Muscle of back (tissue), 3 donors: ENCODE measurements at regions not wholly inside any gene's neighbourhood (a gene's known extent, or its start where the extent isn't known, plus 50 kb on each side); places are given as distances from the start of the nearest gene placed in this dataset.

ENCODE experiments used
- DNase-seq, 3 donors: peaks; one replicate each; pipeline versions ENCODE4 v3.0.0 to v3.0.0-alpha.2; 2013

- no peak for DNase-seq
These were observed 894.8 kb downstream of the TBC1D22A start for GRCh38 chr22:47657224-47657623.

- DNase-seq = no peak
These were observed 894.4 kb downstream of the TBC1D22A start for GRCh38 chr22:47656806-47657205.

GRCh38 chr22:47655930-47656329 lies 893.5 kb downstream of the TBC1D22A start:
- DNase-seq = no peak

DNA sequence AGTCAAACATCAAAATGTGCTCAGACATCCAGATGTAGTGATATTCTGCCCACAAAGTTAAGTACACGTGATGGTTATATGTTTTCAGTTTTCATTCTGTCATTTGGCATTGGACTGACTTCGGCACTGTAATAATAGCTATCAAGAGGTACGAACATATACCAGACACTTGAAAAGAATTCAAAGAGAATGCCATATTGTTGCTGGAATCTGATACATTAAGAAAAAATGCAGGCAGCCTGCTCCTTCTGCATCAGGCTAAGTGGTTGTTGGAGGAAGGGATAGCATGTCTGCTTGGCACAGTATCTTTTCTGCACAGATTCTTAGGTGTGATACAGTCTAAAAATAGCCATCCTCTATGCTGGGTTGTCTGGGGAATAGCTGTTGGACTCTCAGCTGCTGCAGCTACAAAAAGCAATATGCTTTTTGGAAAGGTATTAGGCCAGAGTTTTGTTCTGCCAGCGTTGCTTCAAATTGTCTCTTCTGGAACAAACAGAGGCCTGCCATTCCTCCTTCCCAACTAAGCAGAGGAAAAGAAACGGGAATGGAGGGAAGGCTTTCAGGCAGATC lies 892.6 kb downstream of the TBC1D22A start:
- DNase-seq = peak; percentile 24 to 54 (median 40)

DNA sequence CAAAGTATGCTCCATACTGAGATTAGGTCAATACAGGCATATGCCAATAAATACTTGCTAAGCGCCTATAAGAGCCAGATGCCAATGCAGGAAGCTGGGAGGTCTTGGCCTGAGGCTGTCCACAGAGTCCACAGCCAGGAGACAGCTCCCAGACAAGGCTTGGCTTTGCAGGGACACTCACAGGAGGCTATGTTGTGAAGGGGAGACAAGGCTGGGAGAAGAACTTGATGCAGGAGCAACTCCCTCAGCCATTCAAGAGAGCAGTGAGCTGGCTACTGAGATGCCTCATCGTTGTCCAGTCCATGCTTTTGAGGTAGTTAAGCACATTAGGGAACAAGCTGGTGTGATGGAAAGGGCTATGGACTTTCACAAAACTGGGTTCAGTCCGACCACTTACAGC lies 891.5 kb downstream of the TBC1D22A start:
- no peak for DNase-seq

- no peak for DNase-seq
These were observed 889.0 kb downstream of the TBC1D22A start for GRCh38 chr22:47651216-47651987.

DNA sequence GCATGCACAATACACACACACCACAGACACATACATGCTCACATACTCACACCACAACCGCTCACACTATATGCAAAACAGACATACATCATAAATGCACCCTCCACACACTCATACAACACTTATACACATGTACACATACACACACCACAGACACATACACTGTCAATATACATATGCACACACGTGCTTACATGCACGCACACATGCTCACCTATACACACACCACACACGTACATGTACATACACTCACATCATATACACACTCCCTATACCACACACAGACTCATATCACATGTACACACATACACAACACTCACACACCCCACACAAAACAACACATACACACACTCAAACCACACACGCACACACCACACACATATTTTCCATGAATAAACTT lies 885.3 kb downstream of the TBC1D22A start:
- no peak for DNase-seq

- no peak for DNase-seq
These were observed 884.7 kb downstream of the TBC1D22A start for GRCh38 chr22:47647181-47647580.

DNA sequence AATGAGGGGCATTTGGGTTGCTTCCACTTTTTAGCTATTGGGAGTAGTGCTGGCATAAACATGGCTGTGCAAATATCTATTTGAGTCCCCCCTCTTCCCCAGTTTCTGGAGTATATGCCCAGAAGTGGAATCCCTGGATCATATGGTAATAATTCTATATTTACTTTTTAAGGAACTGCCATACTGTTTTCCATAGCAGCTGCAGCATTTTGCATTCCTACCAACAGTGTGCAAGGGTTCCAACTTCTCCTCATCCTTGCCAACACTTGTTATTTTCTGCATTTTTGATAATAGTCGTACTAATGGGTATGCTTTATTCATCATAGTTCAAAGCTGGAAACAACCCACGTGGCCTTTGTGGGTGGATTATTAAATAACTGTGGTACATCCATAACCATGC lies 883.5 kb downstream of the TBC1D22A start:
- DNase-seq = no peak

DNA sequence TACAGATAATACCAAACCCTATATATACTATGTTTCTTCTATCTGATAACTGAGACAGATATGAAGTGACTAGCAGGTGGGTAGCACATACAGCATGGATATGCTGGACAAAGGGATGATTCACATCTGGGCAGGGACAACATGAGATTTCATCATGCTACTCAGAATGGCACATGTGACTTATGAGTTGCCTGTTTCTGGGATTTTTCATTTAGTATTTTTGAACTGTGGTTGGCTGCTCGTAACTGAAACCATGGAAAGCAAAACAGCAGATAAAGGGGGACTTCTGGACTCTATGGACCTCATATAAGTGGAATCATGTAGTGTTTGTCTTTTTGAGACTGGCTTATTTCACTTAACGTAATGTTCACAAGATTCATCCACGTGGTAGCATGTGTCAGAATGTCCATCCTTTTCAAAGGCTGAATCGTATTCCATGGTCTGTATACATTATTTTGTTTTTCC lies 883.0 kb downstream of the TBC1D22A start:
- no peak for DNase-seq

DNA sequence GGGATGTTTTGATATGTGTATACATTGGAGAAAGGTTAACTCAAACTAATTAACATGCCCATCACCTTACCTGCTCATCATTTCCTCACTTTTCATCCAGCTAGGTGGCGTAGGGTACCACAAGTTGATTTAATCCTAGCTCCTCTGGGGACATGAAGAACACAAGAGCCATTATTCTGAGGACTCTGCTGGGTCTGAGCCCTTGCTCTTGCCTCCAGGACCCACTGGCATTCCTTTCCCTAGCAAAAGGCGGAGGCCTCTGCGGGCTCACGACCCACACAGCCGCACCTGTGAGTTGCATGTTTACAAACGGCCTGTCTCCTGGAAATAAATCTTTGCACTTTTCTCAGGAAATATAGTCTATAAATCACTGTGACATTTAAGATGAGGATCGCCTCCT lies 871.9 kb downstream of the TBC1D22A start:
- no peak for DNase-seq

GRCh38 chr22:47633111-47633510 lies 870.7 kb downstream of the TBC1D22A start:
- DNase-seq = no peak

DNA sequence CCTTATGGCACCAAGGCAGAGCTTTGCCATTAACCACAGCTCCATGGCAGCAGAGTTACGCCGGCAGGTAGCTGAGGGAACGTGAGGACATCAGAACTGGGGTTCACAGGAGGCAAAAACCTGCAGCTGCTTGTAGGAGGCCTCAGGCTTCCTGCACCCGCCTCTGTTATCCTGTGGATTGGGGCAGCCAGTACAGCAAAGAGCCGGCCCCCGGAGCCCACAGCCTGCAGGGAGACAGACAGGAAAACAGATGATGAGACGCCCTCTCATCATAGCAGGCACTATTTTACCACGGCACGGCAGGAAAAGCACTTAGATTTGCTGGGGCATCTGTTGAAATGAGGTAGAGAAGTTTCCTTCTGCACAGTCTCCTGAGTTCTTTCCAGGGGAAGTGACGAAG lies 870.3 kb downstream of the TBC1D22A start:
- DNase-seq = no peak

DNA sequence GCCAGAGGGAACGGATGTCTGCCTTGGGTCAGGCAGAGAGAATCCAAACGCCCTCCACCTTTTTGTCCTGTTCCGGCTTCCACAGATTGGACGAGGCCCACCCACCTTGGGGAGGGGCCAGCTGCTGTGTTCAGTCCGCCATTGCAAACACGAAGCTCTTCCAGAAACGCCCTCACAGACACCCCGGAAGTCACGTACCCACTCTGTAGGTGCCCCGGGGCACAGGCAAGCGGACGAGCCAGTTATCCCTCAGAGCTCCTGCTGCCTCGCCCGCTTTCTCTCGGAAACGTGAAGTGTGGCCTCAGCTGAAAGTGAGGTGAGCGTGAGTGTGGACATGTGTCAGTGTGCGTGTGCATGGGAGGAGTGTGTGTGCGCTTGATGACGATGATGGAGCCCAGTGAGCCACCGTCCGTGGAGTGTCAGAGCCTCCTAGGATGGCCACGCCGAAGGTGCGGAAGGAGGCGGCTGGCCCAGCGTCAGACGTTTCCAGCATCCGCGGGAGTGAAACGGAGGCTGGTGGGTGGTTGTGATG lies 869.2 kb downstream of the TBC1D22A start:
- DNase-seq = no peak

GRCh38 chr22:47630741-47631534 lies 868.5 kb downstream of the TBC1D22A start:
- DNase-seq = no peak

DNA sequence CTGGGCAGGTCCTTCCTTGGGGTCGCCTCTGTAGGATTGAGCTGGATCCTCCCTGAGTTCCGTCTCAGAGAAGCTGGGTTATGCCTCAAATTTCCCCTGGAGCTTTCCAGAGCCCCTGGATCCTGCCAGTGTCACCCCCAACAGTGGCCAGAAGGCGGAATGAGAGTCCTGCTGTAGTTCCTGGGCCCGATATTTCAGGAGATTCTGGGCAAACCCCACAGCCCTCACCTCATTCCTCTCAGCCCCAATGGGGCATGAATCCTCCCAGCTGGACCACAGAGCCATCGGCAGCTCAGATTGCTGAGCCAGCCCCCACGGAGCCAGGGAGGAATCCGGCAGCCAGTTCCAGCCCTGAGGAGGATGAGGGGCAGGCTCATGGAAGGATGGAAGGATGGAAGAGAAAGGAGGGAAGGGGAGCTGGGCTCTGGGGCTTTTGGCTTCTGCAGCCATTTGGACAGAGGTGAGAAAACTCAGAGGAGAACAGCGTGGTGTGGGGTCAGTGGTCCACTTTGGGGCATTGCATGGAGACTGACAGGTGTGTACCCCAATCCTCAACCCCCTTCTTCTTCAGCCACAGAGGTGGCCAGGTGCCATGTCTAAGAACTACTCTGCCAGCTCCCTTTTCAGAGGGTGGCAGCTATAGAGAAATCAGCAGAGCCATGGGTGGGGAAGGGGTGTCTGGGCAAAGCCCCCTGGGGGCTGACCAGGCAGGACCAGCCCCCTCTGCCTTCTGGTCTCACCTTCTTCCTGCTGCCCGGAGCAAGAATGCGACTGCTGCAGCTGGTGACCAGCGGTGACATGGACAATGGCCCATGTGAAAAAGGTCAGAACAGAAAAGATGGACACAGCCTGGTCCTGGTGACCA lies 867.6 kb downstream of the TBC1D22A start:
- no peak for DNase-seq

DNA sequence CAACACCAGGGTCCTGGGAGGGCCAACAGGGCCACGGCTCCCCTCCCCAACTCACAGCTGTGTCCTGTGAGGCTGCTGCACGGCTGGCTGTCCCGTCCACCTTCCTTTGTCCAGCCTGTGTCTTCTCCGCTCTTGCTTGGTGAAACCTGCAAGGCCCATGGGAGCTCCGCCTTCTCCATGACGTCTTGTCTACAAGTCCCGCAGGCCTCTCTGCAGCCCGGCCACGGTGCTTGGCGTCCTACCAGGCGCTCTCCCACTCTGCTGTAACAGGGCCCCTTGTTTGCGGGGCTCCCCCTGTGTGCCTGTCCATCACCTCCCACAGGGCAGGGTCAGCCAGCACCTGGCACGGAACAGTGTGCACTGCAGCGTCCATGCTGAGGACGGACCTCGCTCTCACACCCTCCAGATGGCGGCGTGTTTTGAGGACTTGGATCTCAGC lies 866.8 kb downstream of the TBC1D22A start:
- peak in 1 of 3 donors; percentile 12 for DNase-seq

DNA sequence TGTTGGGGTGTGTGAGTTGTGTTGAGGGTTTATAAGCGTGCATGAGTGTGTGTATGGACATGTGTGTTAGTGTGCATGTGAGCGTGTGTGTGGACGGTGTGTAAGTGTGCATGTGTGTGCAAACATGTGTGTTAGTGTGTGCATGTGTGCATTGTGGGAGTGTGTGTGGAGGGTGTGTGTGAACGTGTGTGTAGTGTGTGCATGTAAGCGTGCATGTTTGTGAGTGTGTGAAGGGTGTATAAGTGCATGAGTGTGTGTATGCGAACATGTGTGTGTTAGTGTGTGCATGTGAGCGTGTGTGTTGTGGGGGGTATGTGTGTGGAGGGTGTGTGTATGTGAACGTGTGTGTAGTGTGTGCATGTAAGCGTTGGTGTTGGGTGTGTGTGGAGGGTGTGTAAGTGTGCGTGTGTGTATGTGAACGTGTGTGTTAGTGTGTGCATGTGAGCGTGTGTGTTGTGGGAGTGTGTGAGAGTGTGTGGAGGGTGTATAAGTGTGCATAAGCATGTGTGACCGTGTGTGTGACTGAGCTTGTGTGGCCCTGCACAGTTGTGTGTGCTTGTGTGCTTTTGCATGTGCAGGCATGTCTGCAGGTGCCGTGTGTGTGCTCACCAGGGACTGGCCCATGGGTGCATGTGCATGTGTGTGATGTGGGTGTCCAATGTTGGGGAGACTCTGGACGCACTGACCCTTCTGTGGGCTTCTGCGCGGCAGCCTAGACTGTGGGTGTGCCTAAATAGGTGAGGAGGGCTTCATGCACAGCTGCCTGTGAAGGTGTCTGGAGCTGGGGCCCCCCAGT lies 866.2 kb downstream of the TBC1D22A start:
- no peak for DNase-seq

DNA sequence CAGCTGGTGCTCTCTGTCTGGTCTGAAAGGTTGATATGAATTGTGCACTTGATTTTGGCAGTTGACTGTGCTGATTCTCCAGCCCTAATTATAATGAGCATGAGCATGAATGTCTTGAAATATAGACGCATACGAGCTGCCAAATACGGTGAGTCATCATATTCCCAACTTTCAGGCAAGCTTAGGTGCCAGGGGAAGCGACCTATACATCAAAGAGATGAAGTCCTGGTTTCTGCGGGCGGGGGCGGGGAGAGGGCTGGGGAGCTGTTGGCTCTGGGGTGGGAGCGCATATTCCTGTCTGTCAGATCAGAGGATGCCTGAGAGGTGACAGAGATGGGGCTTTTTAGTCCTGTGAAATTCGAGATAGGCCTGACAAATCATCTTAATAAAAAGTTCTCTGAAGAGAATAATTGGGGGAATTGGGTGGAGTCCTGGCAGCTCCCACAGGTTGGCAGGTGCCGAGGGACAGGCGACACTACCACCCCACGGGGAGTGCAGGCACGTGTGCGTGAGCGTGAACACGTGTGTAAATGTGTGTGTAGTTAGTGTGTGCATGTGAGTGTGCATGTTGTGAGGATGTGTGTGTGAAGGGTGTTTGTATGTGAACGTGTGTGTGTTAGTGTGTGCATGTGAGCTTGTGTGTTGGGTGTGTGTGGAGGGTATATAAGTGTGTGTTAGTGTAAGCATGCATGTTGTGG lies 865.3 kb downstream of the TBC1D22A start:
- peak in 1 of 3 donors; percentile 16 for DNase-seq
